Adrenal gland (tissue), 9 donors: ENCODE measurements at regions not wholly inside any gene's neighbourhood (a gene's known extent, or its start where the extent isn't known, plus 50 kb on each side); places are given as distances from the start of the nearest gene placed in this dataset.
A peak's percentile ranks its signal among the peaks of the same experiment; 100 is the strongest.

Experiments used
- DNase-seq, 7 donors: peaks; one replicate each; pipeline ENCODE4 v3.0.0-alpha.2; 2019 to 2020
- H3K27ac ChIP-seq, 5 donors: fragments of 200-600 bp; sonication (generic) in 4 of 5; 1 replicate in 3 of 5; 2 replicates in 2 of 5; pipeline versions ENCODE4 v1.5.1 to v1.8.0; 2016 to 2020; ENCODE audit warnings: mild to moderate bottlenecking in 1 of 5
- H3K27me3 ChIP-seq: fragments of 200-600 bp; 2 replicates; pipeline ENCODE4 v1.8.0; 2021
- H3K36me3 ChIP-seq, 2 donors: fragments of 200-600 bp; replicated peaks in 1 of 2; 1 replicate in 1 of 2; 2 replicates in 1 of 2; pipeline versions ENCODE4 v1.5.1 to v1.8.0; 2018 to 2022
- H3K4me1 ChIP-seq, 2 donors: fragments of 200-600 bp; replicated peaks in 1 of 2; 1 replicate in 1 of 2; 2 replicates in 1 of 2; pipeline versions ENCODE4 v1.5.1 to v1.8.0; 2018 to 2021
- H3K4me3 ChIP-seq, 4 donors: fragments of 200-600 bp; sonication (generic) in 3 of 4; one replicate each; pipeline ENCODE4 v1.5.1; 2016 to 2018
- H3K9me3 ChIP-seq, 3 donors: fragments of 200-600 bp; sonication (generic) in 1 of 3; replicated peaks in 1 of 3; 1 replicate in 2 of 3; 2 replicates in 1 of 3; pipeline versions ENCODE4 v1.5.1 to v1.8.0; 2016 to 2021
- POLR2A ChIP-seq, 2 donors: fragments of 450-650 bp; IDR thresholded peaks; one replicate each; pipeline ENCODE4 v1.6.1; 2017; ENCODE audit warnings: antibody characterized with exemption in 2 of 2, mild to moderate bottlenecking in 2 of 2, moderate library complexity in 1 of 2
- WGBS, 4 donors: extraction: QIAGEN DNeasy Blood & Tissue Kit in 2 of 4; methylation state at CpG; one replicate each; pipeline versions ENCODE4 v1.1.5 to v1.1.7; 2013 to 2017; 5-methylcytosine and 5-hydroxymethylcytosine counted together
- intact Hi-C, 2 donors: fragments of 100-400 bp; cut with DNase I; formaldehyde crosslinking; loops; one replicate each; pipeline versions ENCODE4 v1.14.1 to v1.15.0; 2022 to 2023
- TF ChIP-seq, protein P1 (sequence below), 6 experiments: fragments of 450-650 bp in 4 of 6; fragments of 200-600 bp in 2 of 6; sonication (generic) in 1 of 6; IDR thresholded peaks; 1 replicate in 5 of 6; 2 replicates in 1 of 6; pipeline versions ENCODE4 v1.5.1 to v1.8.0; 2016 to 2021; ENCODE audit warnings: antibody characterized with exemption in 6 of 6, mild to moderate bottlenecking in 2 of 6, moderate library complexity in 1 of 6
- donor health status: healthy with polysubstance abuse.
- donor health status: Bipolar disorder and iron deficiency.
- donor health status: DM: yes; HTN: yes; CAD: no.
- donor health status: DM: no; HTN: no; CAD: no.
- donor health status: DM: no; HTN: no; CAD: no.

DNA sequence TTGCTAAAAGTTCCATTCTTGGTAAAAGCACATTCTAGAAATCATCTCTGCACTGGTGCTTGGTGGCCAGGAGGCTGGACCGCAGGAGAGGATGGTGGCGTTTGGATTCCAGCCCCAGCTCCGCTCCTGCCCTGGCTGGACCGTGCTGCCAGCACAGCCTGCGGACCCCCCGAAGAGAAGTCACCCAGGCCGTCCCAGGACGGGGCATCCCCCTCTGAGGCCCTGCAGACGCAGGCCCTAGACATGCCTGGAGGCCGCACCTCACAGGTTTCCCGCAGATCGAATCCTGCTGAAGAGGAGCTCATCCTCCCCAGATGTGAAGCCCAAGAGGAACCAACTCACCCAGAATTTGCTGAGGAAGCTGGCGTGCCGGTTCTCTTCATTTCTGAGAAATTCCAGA is 159.0 kb downstream of the TEX29 start:
- H3K27ac ChIP-seq = no peak overlapping the region
- no peaks in the 10 kb centered on the region for H3K36me3 ChIP-seq
- TF ChIP-seq, protein P1, sequence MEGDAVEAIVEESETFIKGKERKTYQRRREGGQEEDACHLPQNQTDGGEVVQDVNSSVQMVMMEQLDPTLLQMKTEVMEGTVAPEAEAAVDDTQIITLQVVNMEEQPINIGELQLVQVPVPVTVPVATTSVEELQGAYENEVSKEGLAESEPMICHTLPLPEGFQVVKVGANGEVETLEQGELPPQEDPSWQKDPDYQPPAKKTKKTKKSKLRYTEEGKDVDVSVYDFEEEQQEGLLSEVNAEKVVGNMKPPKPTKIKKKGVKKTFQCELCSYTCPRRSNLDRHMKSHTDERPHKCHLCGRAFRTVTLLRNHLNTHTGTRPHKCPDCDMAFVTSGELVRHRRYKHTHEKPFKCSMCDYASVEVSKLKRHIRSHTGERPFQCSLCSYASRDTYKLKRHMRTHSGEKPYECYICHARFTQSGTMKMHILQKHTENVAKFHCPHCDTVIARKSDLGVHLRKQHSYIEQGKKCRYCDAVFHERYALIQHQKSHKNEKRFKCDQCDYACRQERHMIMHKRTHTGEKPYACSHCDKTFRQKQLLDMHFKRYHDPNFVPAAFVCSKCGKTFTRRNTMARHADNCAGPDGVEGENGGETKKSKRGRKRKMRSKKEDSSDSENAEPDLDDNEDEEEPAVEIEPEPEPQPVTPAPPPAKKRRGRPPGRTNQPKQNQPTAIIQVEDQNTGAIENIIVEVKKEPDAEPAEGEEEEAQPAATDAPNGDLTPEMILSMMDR (IDR thresholded peaks at IDR 0.05) = no peak
- no peak for TF ChIP-seq POLR2A (IDR thresholded peaks at IDR 0.05)
- 63 to 84% (median 72%) methylated on average over 3 to 14 of the region's 14 CpGs for WGBS, 4 donors
- intact Hi-C loops = loop anchor here in 1 of 2 donors (10.0 kb wide), 1 partner anchor 965 kb away; no protein-coding TSS in a partner anchor
- no peak for DNase-seq
- H3K27me3 ChIP-seq = no peaks in the 10 kb centered on the region
- no peak overlapping the region for H3K4me3 ChIP-seq
- H3K4me1 ChIP-seq = no peaks in the 10 kb centered on the region
- H3K9me3 ChIP-seq = no peaks in the 10 kb centered on the region

DNA sequence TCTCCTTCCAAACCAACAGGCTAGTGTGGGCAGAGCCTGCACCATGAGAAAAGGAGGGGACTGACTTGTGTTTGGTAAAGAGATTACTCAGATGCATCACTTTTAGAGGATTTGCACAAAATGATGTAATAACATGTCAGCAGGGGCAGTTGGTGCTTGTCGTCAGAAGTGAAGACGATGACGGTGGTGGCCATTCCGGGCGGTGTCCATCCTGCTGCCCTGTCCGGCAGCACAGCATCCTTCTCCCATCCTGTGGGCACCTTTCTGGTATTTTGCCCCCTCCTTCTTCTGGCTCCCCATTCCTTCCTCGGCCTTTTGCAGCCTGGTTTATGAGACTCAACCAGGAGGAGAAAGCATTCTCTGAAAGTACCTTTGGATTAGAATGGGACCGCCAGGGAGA is 160.1 kb downstream of the TEX29 start:
- TF ChIP-seq, protein P1 (IDR thresholded peaks at IDR 0.05) = no peak
- no peak for TF ChIP-seq POLR2A (IDR thresholded peaks at IDR 0.05)
- Histone ChIP-seq H3K9me3 (no peaks in the 10 kb centered on the region), H3K36me3 (no peaks in the 10 kb centered on the region), H3K4me1 (no peaks in the 10 kb centered on the region), H3K27me3 (no peaks in the 10 kb centered on the region), H3K27ac (no peak overlapping the region), H3K4me3 (no peak overlapping the region)
- intact Hi-C loops = no loop called here
- DNase-seq = peak in 1 of 7 donors; percentile 15
- 78 to 84% (median 80%) methylated on average over 8 of the region's 8 CpGs for WGBS, 4 donors

DNA sequence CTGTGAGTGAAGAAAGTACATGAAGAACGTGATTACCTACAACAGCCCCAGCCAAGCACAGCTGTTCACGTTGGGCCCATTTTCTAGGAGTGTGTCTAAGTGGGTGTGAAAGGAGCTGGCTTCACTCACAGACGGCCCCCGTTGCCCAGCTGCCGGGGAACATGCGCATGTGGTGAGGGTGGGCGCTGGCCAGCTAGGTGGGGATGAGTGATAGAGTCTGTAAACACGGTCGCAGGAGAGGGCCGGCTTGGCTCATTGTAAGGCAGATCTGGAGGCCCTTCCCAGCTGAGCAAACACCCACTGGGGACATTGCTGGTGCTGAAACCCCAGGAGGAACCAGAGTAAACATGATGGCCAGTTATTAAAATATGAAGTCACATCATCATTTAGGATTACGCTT is 160.5 kb downstream of the TEX29 start:
- Histone ChIP-seq H3K27me3 (no peaks in the 10 kb centered on the region), H3K27ac (no peak overlapping the region), H3K4me3 (no peak overlapping the region), H3K9me3 (no peaks in the 10 kb centered on the region), H3K4me1 (no peaks in the 10 kb centered on the region), H3K36me3 (no peaks in the 10 kb centered on the region)
- 50 to 63% (median 54%) methylated on average over 3 to 11 of the region's 11 CpGs for whole genome bisulfite sequencing, 4 donors
- DNase-seq = peak in 1 of 7 donors; percentile 28
- intact Hi-C loops = no loop called here
- TF ChIP-seq, protein P1 (IDR thresholded peaks at IDR 0.05) = no peak
- TF ChIP-seq POLR2A (IDR thresholded peaks at IDR 0.05) = no peak

DNA sequence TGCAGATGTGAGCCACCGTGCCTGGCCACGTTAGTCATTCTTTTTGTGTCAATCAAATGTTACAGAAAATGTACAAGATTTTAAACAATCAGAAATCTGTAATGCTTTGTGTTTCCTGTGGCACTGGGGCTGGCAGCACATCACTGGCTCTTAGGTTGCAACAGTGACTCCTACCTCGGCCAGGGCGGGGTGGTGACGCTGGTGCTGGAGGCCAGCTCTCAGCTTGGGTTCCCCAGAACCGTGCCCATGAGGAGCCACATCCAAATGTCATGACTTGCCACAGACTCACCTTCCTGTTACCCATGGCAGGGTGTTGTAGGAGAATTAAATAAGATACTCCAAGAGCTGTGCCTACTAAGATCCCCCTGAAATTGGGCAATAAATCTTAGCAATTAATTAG is 161.7 kb downstream of the TEX29 start:
- H3K27me3 ChIP-seq = no peaks in the 10 kb centered on the region
- peak in 1 of 7 donors; percentile 35 for DNase-seq
- no peak overlapping the region for H3K4me3 ChIP-seq
- intact Hi-C loops = no loop called here
- H3K36me3 ChIP-seq = no peaks in the 10 kb centered on the region
- WGBS, 4 donors = 70 to 75% (median 73%) methylated on average over 4 to 6 of the region's 6 CpGs
- H3K9me3 ChIP-seq = peaks cover 0 to under 1% (median 0%) of the 10 kb centered on the region in 3 donors
- H3K27ac ChIP-seq = no peak overlapping the region
- no peak for TF ChIP-seq POLR2A (IDR thresholded peaks at IDR 0.05)
- TF ChIP-seq, protein P1 (IDR thresholded peaks at IDR 0.05) = no peak
- H3K4me1 ChIP-seq = no peaks in the 10 kb centered on the region
